HAP-1 (cell line): ENCODE measurements at regions not wholly inside any gene's neighbourhood (a gene's known extent, or its start where the extent isn't known, plus 50 kb on each side); places are given as distances from the start of the nearest gene placed in this dataset.
"Not testable (repeated sequence)": the region's sequence is repeated elsewhere in the genome, so short reads cannot be mapped to it uniquely, and the experiment has no call there.

Source experiments
- DNase-seq, 2 experiments: peaks; one replicate each; pipeline ENCODE4 v3.0.0-alpha.2; 2016 to 2020; ENCODE audit warnings: low spot score in 2 of 2
- H3K27me3 ChIP-seq: fragments of 250-450 bp; sonication (Bioruptor Pico); 2 replicates; pipeline ENCODE4 v1.5.1; 2020; ENCODE audit warnings: low read depth, mild to moderate bottlenecking, moderate library complexity
- H3K36me3 ChIP-seq: fragments of 250-450 bp; sonication (Bioruptor Pico); replicated peaks from 2 replicates; pipeline ENCODE4 v1.5.1; 2020; ENCODE audit warnings: mild to moderate bottlenecking
- H3K4me1 ChIP-seq: fragments of 250-450 bp; sonication (Bioruptor Pico); 2 replicates; pipeline ENCODE4 v1.5.1; 2020; ENCODE audit warnings: mild to moderate bottlenecking
- H3K4me3 ChIP-seq: fragments of 250-450 bp; sonication (Bioruptor Pico); 2 replicates; pipeline ENCODE4 v1.5.1; 2020; ENCODE audit warnings: mild to moderate bottlenecking, moderate library complexity
- H3K9me3 ChIP-seq: fragments of 250-450 bp; sonication (Bioruptor Pico); 2 replicates; pipeline ENCODE4 v1.5.1; 2020; ENCODE audit warnings: mild to moderate bottlenecking, moderate library complexity
- in situ Hi-C: fragments of 300-500 bp; cut with MboI; formaldehyde crosslinking; loops from 3 replicates; pipeline ENCODE4 v1.14.3; 2020; ENCODE audit warnings: low sequenced_read_pairs, inconsistent platforms, mixed read lengths

- no peaks in the 10 kb centered on the region for H3K36me3 ChIP-seq
- no peak overlapping the region for H3K4me3 ChIP-seq
- in situ Hi-C loops = no loop called here
- DNase-seq = no peak
- no peaks in the 10 kb centered on the region for H3K27me3 ChIP-seq
- no peaks in the 10 kb centered on the region; the same call in 1 of the 2 replicates for H3K9me3 ChIP-seq
- no peaks in the 10 kb centered on the region for H3K4me1 ChIP-seq
Observed at GRCh38 chr16:17970816-17971331, 365.7 kb downstream of the NPIPA8 start.

GRCh38 chr16:17970157-17970765 is 366.3 kb downstream of the NPIPA8 start:
- H3K27me3 ChIP-seq = no peaks in the 10 kb centered on the region
- H3K4me1 ChIP-seq = no peaks in the 10 kb centered on the region
- in situ Hi-C loops = no loop called here
- H3K36me3 ChIP-seq = no peaks in the 10 kb centered on the region
- H3K9me3 ChIP-seq = no peaks in the 10 kb centered on the region; the same call in 1 of the 2 replicates
- no peak for DNase-seq
- no peak overlapping the region for H3K4me3 ChIP-seq

GRCh38 chr16:17965133-17965900 is 371.2 kb downstream of the NPIPA8 start:
- H3K27me3 ChIP-seq = no peaks in the 10 kb centered on the region
- no peak for DNase-seq
- H3K36me3 ChIP-seq = no peaks in the 10 kb centered on the region
- no peaks in the 10 kb centered on the region for H3K4me1 ChIP-seq
- in situ Hi-C loops = no loop called here
- H3K4me3 ChIP-seq = no peak overlapping the region
- no peaks in the 10 kb centered on the region; the same call in 1 of the 2 replicates for H3K9me3 ChIP-seq

GRCh38 chr16:17964196-17964595 is 372.3 kb downstream of the NPIPA8 start:
- no peak for DNase-seq
- Histone ChIP-seq H3K4me3 (no peak overlapping the region), H3K9me3 (no peaks in the 10 kb centered on the region; the same call in 1 of the 2 replicates), H3K27me3 (no peaks in the 10 kb centered on the region), H3K4me1 (no peaks in the 10 kb centered on the region), H3K36me3 (no peaks in the 10 kb centered on the region)
- in situ Hi-C loops = no loop called here

GRCh38 chr16:17963185-17963836 is 373.2 kb downstream of the NPIPA8 start:
- Histone ChIP-seq H3K9me3 (no peaks in the 10 kb centered on the region; the same call in 1 of the 2 replicates), H3K27me3 (no peaks in the 10 kb centered on the region), H3K36me3 (no peaks in the 10 kb centered on the region), H3K4me1 (no peaks in the 10 kb centered on the region), H3K4me3 (no peak overlapping the region)
- in situ Hi-C loops = no loop called here
- no peak for DNase-seq

GRCh38 chr16:17962726-17963125 is 373.8 kb downstream of the NPIPA8 start:
- no peak overlapping the region for H3K4me3 ChIP-seq
- in situ Hi-C loops = no loop called here
- H3K9me3 ChIP-seq = no peaks in the 10 kb centered on the region; the same call in 1 of the 2 replicates
- H3K4me1 ChIP-seq = no peaks in the 10 kb centered on the region
- DNase-seq = no peak
- no peaks in the 10 kb centered on the region for H3K27me3 ChIP-seq
- H3K36me3 ChIP-seq = no peaks in the 10 kb centered on the region

- H3K4me3 ChIP-seq, in situ Hi-C loops, DNase-seq: not testable (repeated sequence)
Observed at GRCh38 chr16:17961822-17962221, 374.7 kb downstream of the NPIPA8 start.

GRCh38 chr16:17951378-17951777 is 385.2 kb downstream of the NPIPA8 start:
- no peaks in the 10 kb centered on the region for H3K27me3 ChIP-seq
- H3K4me3 ChIP-seq = no peak overlapping the region
- DNase-seq = no peak
- H3K36me3 ChIP-seq = no peaks in the 10 kb centered on the region
- in situ Hi-C loops = no loop called here
- no peaks in the 10 kb centered on the region for H3K4me1 ChIP-seq
- H3K9me3 ChIP-seq = no peaks in the 10 kb centered on the region

More at GRCh38 chr16:17961822-17962221, 374.7 kb downstream of the NPIPA8 start:
- H3K27me3 ChIP-seq, H3K4me1 ChIP-seq, H3K9me3 ChIP-seq, H3K36me3 ChIP-seq: not testable (repeated sequence)

GRCh38 chr16:17949982-17950250 is 386.6 kb downstream of the NPIPA8 start:
- no peaks in the 10 kb centered on the region for H3K9me3 ChIP-seq
- no peaks in the 10 kb centered on the region for H3K4me1 ChIP-seq
- no peak for DNase-seq
- H3K4me3 ChIP-seq = no peak overlapping the region
- H3K36me3 ChIP-seq = no peaks in the 10 kb centered on the region
- no peaks in the 10 kb centered on the region for H3K27me3 ChIP-seq
- in situ Hi-C loops = no loop called here

GRCh38 chr16:17949141-17949981 is 387.2 kb downstream of the NPIPA8 start:
- Histone ChIP-seq H3K9me3 (no peaks in the 10 kb centered on the region), H3K4me1 (no peaks in the 10 kb centered on the region), H3K36me3 (no peaks in the 10 kb centered on the region), H3K4me3 (no peak overlapping the region), H3K27me3 (no peaks in the 10 kb centered on the region)
- DNase-seq = no peak
- in situ Hi-C loops = no loop called here

GRCh38 chr16:17947637-17948036 is 388.9 kb downstream of the NPIPA8 start:
- Histone ChIP-seq H3K36me3 (no peaks in the 10 kb centered on the region), H3K4me3 (no peak overlapping the region), H3K9me3 (no peaks in the 10 kb centered on the region), H3K4me1 (no peaks in the 10 kb centered on the region), H3K27me3 (no peaks in the 10 kb centered on the region)
- no peak for DNase-seq
- in situ Hi-C loops = no loop called here

- Histone ChIP-seq H3K4me3 (no peak overlapping the region), H3K36me3 (no peaks in the 10 kb centered on the region), H3K27me3 (no peaks in the 10 kb centered on the region), H3K4me1 (no peaks in the 10 kb centered on the region), H3K9me3 (no peaks in the 10 kb centered on the region)
- DNase-seq = no peak
- in situ Hi-C loops = no loop called here
Observed at GRCh38 chr16:17947165-17947564, 389.4 kb downstream of the NPIPA8 start.

- no peaks in the 10 kb centered on the region for H3K9me3 ChIP-seq
- in situ Hi-C loops = no loop called here
- H3K36me3 ChIP-seq = no peaks in the 10 kb centered on the region
- H3K4me1 ChIP-seq = no peaks in the 10 kb centered on the region
- DNase-seq = no peak
- H3K4me3 ChIP-seq = no peak overlapping the region
- H3K27me3 ChIP-seq = no peaks in the 10 kb centered on the region
Observed at GRCh38 chr16:17945080-17945601, 391.4 kb downstream of the NPIPA8 start.
